ENCODE measurements at regions not wholly inside any gene's neighbourhood (a gene's known extent, or its start where the extent isn't known, plus 50 kb on each side); places are given as distances from the start of the nearest gene placed in this dataset.

GRCh38 chr15:61742591-61742990 is 317.7 kb downstream of the VPS13C start:
- TF ChIP-seq, protein P1, sequence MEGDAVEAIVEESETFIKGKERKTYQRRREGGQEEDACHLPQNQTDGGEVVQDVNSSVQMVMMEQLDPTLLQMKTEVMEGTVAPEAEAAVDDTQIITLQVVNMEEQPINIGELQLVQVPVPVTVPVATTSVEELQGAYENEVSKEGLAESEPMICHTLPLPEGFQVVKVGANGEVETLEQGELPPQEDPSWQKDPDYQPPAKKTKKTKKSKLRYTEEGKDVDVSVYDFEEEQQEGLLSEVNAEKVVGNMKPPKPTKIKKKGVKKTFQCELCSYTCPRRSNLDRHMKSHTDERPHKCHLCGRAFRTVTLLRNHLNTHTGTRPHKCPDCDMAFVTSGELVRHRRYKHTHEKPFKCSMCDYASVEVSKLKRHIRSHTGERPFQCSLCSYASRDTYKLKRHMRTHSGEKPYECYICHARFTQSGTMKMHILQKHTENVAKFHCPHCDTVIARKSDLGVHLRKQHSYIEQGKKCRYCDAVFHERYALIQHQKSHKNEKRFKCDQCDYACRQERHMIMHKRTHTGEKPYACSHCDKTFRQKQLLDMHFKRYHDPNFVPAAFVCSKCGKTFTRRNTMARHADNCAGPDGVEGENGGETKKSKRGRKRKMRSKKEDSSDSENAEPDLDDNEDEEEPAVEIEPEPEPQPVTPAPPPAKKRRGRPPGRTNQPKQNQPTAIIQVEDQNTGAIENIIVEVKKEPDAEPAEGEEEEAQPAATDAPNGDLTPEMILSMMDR (IDR thresholded peaks at IDR 0.05; ENCODE audit: insufficient read depth, low read length, poor library complexity, severe bottlenecking): no peak
- DNase-seq (ENCODE audit: low read depth): no peak
- H3K4me3 ChIP-seq (ENCODE audit: low read depth, low read length): no peak overlapping the region
- no peaks in the 10 kb centered on the region for H3K36me3 ChIP-seq (ENCODE audit: control insufficient read depth, insufficient read depth, low read length)
- H3K27me3 ChIP-seq (ENCODE audit: control insufficient read depth, insufficient read depth, low read length): no peaks in the 10 kb centered on the region

GRCh38 chr15:61736790-61737189 is 323.5 kb downstream of the VPS13C start:
- no peak overlapping the region for H3K4me3 ChIP-seq (ENCODE audit: low read depth, low read length)
- H3K36me3 ChIP-seq (ENCODE audit: control insufficient read depth, insufficient read depth, low read length): no peaks in the 10 kb centered on the region
- H3K27me3 ChIP-seq (ENCODE audit: control insufficient read depth, insufficient read depth, low read length): no peaks in the 10 kb centered on the region
- no peak for DNase-seq (ENCODE audit: low read depth)
- TF ChIP-seq, protein P1 (IDR thresholded peaks at IDR 0.05; ENCODE audit: insufficient read depth, low read length, poor library complexity, severe bottlenecking): no peak

GRCh38 chr15:61731099-61731498 is 329.1 kb downstream of the VPS13C start:
- H3K27me3 ChIP-seq (ENCODE audit: control insufficient read depth, insufficient read depth, low read length): no peaks in the 10 kb centered on the region
- no peaks in the 10 kb centered on the region for H3K36me3 ChIP-seq (ENCODE audit: control insufficient read depth, insufficient read depth, low read length)
- TF ChIP-seq, protein P1 (IDR thresholded peaks at IDR 0.05; ENCODE audit: insufficient read depth, low read length, poor library complexity, severe bottlenecking): no peak
- H3K4me3 ChIP-seq (ENCODE audit: low read depth, low read length): no peak overlapping the region
- no peak for DNase-seq (ENCODE audit: low read depth)

GRCh38 chr15:61729646-61730045 is 330.6 kb downstream of the VPS13C start:
- Histone ChIP-seq H3K27me3 (ENCODE audit: control insufficient read depth, insufficient read depth, low read length) (no peaks in the 10 kb centered on the region), H3K36me3 (ENCODE audit: control insufficient read depth, insufficient read depth, low read length) (no peaks in the 10 kb centered on the region)

DNA sequence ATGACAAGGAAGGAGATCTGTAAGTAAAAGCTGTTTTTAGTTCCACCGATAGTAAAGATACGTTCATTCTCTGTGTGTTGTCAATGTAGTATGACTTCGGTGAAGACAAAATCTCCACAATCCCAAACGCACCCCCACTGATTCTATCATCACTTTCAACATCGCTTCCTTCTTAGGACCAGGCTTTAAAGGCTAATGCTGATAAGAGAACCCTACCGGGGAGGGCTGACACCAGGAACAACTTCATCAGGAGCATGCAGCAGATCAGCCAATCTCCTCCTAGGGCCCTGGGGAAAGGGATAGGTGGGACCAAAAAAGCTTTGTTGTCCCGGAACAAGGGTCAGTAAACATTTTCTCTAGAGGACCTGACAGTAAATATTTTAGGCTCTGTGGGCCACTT is 334.1 kb downstream of the VPS13C start:
- Histone ChIP-seq H3K4me3 (ENCODE audit: low read depth, low read length) (no peak overlapping the region), H3K36me3 (ENCODE audit: control insufficient read depth, insufficient read depth, low read length) (no peaks in the 10 kb centered on the region), H3K27me3 (ENCODE audit: control insufficient read depth, insufficient read depth, low read length) (no peaks in the 10 kb centered on the region)
- no peak for DNase-seq (ENCODE audit: low read depth)
- TF ChIP-seq, protein P1 (IDR thresholded peaks at IDR 0.05; ENCODE audit: insufficient read depth, low read length, poor library complexity, severe bottlenecking): no peak

More at GRCh38 chr15:61729646-61730045, 330.6 kb downstream of the VPS13C start:
- DNase-seq (ENCODE audit: low read depth): no peak
- TF ChIP-seq, protein P1 (IDR thresholded peaks at IDR 0.05; ENCODE audit: insufficient read depth, low read length, poor library complexity, severe bottlenecking): no peak
- no peak overlapping the region for H3K4me3 ChIP-seq (ENCODE audit: low read depth, low read length)

DNA sequence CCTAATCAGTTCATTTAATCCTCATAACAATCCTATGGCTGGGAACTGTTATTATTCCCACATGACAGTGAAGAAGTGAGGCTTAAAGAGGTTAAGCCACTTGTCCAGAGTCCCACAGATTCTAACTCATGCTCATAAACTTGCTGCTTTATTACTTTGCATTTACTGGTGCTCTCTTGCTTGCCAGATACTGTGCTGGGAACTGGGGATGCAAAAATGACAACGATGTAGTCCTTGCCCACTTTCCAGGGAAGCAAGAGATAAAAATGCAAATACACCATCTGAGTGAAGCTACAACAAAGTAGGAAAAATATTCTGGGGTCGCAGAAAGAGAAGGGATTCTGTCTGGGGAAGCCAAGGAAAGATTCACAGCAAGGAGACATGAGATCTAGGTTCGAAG is 335.0 kb downstream of the VPS13C start:
- H3K4me3 ChIP-seq (ENCODE audit: low read depth, low read length): no peak overlapping the region
- no peaks in the 10 kb centered on the region for H3K27me3 ChIP-seq (ENCODE audit: control insufficient read depth, insufficient read depth, low read length)
- TF ChIP-seq, protein P1 (IDR thresholded peaks at IDR 0.05; ENCODE audit: insufficient read depth, low read length, poor library complexity, severe bottlenecking): no peak
- no peaks in the 10 kb centered on the region for H3K36me3 ChIP-seq (ENCODE audit: control insufficient read depth, insufficient read depth, low read length)
- no peak for DNase-seq (ENCODE audit: low read depth)

Data from kidney epithelial cell (primary cell).